Ramos (cell line): ENCODE measurements at regions not wholly inside any gene's neighbourhood (a gene's known extent, or its start where the extent isn't known, plus 50 kb on each side); places are given as distances from the start of the nearest gene placed in this dataset.

Experiments used
- in situ Hi-C: fragments of 300-500 bp; cut with MboI; formaldehyde crosslinking; loops from one replicate; pipeline ENCODE4 v1.14.3; 2022; ENCODE audit warnings: low sequenced_read_pairs; ENCODE audit not compliant: unreplicated experiment

DNA sequence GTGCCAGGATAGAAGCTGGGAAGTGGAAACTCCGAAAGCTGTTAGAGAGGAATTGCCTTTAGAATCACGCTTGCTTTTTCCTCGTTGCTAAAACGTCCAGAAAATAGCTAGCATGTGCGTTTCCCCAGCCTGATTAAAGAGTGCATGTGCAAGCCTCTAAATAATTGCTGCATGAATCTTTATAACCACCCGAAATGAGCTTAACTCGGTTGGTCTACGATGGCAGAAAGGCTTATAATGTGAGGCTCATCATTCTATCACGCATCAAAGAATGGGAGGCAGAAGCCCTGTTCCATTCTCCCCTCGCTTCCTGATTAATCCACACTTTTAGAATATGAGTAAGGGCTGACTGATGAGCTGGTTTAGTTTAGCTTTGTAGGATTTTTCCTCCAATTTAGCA is 394.6 kb upstream of the WWC1 start:
- in situ Hi-C loops, result no loop called here

DNA sequence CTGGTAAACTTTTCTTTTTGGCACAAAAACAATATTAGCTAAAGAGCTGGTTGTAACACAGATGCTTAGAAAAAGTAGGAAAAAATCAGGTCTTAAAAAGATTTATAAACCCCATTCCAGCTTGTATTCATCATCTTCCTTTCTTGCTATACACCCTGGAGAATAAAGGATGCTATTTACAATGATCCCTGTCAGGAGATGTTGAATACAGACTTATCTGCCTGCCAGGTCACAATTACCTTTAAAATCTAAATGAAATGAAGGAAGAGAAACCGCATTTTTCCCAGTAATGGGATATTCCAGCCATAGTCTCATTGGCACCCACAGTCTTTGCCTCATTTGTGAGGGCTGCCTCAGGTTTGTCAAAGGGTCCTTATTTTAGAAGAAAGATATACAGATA is 394.1 kb upstream of the WWC1 start:
- in situ Hi-C loops, result no loop called here

- in situ Hi-C loops, result no loop called here
Measured at GRCh38 chr5:167898361-167899042, 392.9 kb upstream of the WWC1 start.

GRCh38 chr5:167899490-167900070 is 391.9 kb upstream of the WWC1 start:
- in situ Hi-C loops, result no loop called here

DNA sequence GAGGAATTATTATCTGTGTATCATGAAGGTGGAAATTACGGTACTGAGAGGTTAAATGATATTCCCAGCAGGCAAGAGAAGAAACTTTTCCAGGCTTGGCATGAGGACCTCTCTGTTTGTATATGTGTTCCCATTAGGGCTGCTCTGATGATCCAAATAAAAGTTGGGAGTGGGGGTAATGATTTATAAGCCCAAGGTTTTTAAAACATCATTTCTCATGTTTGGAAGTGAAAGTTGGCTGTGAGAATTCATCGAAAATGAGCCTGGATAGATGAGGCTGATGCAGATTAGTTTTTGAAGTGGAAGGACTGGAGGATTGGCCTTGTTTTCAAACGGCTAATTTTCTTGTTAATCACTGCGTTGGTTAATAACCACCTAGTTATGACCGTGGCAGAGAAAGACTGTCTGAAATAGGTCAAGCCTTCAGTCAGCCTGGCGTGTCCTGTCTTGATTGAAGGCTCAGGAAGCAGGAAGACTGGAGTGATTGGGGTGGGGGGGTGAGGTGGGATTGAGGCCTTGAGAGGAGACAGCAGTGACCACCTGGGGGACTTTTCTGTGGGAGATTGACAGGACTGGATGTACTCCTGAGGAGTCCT is 391.0 kb upstream of the WWC1 start:
- in situ Hi-C loops, result no loop called here

GRCh38 chr5:167902298-167902697 is 389.1 kb upstream of the WWC1 start:
- in situ Hi-C loops, result no loop called here

DNA sequence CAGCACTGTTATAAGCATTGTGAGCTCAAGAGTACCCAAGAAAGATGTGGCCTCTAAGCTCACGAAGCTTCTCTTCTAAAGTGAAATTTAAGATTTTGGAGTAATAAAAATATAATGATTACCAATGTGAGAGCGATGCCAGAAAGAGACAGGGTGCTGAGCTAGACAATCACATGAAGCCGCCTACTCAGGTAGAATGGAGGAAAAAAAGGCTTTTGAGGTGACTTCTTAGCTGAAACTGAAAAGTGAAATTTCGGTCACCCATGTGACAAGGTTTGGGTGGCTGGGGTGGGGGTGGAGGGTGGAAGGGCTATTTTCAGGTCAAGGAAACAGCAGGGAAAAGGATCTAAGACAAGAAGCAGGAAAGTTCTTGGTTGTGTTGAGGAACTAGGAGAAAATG is 388.2 kb upstream of the WWC1 start:
- in situ Hi-C loops, result no loop called here

DNA sequence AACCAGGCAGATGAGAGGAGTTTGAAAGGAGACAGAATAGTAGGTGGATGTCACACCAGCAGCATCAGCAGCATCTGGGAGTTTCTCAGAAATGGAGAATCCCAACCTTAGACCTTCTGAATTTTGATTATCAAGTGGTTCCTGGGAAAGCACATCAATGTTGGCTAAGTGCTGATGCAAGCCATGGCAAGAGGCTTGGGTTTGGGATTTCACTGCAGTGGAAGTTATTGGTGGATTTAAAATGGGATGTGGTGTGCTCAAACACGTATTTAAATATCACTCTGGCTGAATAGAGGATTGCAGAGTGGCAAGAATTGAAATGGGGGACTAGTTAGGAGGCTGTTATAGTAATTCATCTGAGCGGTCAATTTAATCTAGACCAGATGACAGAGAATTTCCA is 387.8 kb upstream of the WWC1 start:
- in situ Hi-C loops, result no loop called here

DNA sequence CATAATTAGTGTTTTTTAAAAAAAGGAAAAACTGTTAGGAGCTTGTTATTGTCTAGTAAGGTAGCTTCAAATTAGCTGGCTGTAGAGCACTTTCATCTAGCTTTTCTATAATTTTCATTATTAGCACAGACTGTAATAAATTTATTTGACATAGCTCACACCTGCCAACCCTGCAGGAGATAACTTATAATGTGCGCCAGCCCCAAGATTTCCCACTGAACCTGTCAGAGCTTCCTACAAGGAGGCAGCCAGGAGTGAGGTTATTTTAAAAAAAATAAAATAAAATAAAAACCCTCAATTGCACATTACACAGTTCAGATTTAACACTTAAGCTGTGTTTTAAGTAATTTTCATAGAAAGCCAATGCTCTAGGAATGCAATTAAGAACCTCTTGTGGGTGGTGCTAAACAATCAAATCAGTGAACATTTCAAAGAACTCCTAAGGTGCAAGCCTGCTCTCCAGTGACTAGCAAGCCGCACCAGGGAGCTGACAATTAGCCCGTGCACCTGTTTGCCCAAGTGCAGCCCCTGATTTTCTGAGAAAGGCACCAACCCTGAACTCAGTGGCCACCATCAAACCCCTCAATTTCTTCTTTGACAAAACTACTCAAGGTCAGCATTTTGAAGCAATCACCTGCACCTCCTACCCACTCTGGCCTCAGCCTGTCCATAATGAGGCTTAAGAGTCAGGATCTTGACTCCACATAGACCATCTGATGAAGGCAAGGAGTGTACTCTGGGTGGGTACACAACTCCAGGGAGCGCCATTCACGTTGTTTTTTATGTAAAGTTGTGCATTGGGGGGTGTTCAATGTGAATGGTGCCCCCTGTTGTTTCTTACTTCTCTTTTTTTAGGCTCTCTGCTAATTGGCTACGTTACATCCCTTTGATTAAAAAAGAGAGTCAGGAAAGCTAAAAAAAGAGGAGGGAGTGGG is 385.3 kb upstream of the WWC1 start:
- in situ Hi-C loops, result no loop called here

- in situ Hi-C loops, result no loop called here
Measured at GRCh38 chr5:167908606-167909005, 382.8 kb upstream of the WWC1 start.

GRCh38 chr5:167912941-167913665 is 378.3 kb upstream of the WWC1 start:
- in situ Hi-C loops, result no loop called here

DNA sequence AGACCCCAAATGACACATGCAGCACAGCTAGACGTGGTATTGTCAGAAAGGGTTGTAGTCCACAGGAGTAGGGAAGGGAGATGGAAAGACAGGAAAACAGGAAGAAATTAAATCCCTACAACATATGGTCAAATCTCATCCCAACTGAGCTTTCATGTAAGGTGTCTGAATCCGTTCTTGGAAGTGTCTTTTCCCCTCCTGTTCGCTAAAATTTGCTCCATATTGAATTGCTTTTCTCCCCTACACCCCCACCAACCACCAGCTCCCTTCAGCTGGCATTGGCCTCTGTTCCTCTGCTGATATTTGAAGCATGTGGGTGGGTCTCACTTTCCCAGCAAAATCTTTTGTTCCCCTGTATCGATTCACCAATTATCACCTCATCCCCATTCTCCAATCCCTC is 376.2 kb upstream of the WWC1 start:
- in situ Hi-C loops, result no loop called here

- in situ Hi-C loops, result no loop called here
Measured at GRCh38 chr5:167916261-167916691, 375.2 kb upstream of the WWC1 start.

DNA sequence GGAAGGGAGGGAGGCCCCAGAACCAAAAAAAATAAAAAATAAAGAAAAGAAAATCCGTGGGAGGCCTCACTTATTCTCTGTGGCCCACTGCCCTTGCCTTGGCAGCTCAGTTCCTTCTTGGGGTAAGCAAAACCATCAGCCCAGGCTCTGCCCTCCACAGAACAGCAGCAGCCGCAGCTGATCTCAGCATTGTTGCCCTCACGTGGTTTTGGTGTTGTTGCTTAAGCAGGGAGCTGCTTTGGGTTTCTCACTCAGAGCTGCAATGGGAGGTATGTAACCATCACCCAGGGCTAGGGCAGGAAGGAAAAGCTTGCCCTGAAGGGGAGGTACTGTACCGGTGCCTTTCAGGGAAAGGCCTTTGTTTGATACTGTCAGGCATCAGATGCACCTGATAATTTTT is 374.7 kb upstream of the WWC1 start:
- in situ Hi-C loops, result no loop called here

- in situ Hi-C loops, result no loop called here
Measured at GRCh38 chr5:167918184-167918812, 373.1 kb upstream of the WWC1 start.

GRCh38 chr5:167918813-167919483 is 372.5 kb upstream of the WWC1 start:
- in situ Hi-C loops, result no loop called here

GRCh38 chr5:167920589-167920988 is 370.9 kb upstream of the WWC1 start:
- in situ Hi-C loops, result no loop called here

DNA sequence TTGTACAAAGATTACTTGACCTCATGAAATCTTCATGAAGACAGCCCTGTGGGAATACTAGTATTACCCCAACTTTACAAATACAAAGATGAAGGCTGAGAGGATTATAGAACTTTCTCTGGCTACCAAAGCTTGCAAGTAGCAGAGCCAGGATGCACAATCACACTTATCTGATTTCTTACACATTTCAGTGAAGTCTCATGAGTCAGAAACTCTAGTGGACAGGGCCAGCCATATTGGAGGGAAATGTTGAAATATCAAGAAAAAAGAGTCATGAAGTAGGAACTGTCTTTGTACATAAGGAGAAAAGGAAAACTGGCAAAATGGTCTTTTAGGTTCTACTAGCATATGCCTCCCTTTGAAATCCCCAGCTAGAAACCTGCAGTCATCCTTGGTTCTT is 369.6 kb upstream of the WWC1 start:
- in situ Hi-C loops, result no loop called here

DNA sequence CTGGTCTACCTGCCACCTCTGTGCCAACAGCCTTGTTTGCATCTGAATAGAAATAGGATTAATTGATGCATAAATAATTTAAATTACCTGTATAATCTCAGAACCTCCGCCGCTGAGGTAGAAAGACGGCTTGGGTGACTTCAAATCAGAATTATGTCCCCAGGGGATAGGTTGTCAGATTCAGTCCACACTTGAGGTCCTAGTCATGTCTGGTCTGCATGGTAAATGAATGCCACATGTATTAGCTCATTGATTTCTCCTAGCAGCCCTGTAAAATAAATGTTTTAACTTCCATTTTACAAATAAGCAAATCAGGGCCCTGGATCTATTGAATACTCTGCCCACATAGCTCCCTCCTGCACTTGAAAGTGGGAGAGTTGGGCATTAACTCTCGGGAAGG is 368.0 kb upstream of the WWC1 start:
- in situ Hi-C loops, result no loop called here
